ENCODE measurements at regions not wholly inside any gene's neighbourhood (a gene's known extent, or its start where the extent isn't known, plus 50 kb on each side); places are given as distances from the start of the nearest gene placed in this dataset.

- Histone ChIP-seq H3K23ac (ENCODE audit: low read depth, low read length) (no peak overlapping the region), H2AFZ (replicated peaks; ENCODE audit: low read length, poor library complexity) (no peak overlapping the region), H3K18ac (ENCODE audit: low read depth, low read length) (no peak overlapping the region), H4K5ac (ENCODE audit: low read depth, low read length) (no peak overlapping the region), H3K36me3 (ENCODE audit: control insufficient read depth, insufficient read depth, low read length) (no peaks in the 10 kb centered on the region), H3K9ac (ENCODE audit: low read depth, low read length) (no peak overlapping the region), H3K27ac (ENCODE audit: insufficient read depth, low read length) (no peak overlapping the region), H3K4me1 (ENCODE audit: control insufficient read depth, insufficient read depth, low read length) (no peaks in the 10 kb centered on the region), H2AK5ac (ENCODE audit: low read depth, low read length) (no peak overlapping the region), H3K9me1 (ENCODE audit: insufficient read depth, low read length) (no peaks in the 10 kb centered on the region), H2BK5ac (ENCODE audit: low read depth, low read length, poor library complexity, severe bottlenecking) (no peak overlapping the region), H4K91ac (ENCODE audit: insufficient read depth, low read depth, low read length) (no peak overlapping the region), H3K14ac (replicated peaks; ENCODE audit: low read depth, low read length) (no peak overlapping the region), H2BK15ac (ENCODE audit: low read depth, low read length) (no peak overlapping the region), H3K4ac (ENCODE audit: low read depth, low read length) (no peak overlapping the region), H3K9me3 (ENCODE audit: control insufficient read depth, insufficient read depth, low read length) (peaks cover 10% of the 10 kb centered on the region; the same call in 1 of the 2 replicates), H2BK20ac (ENCODE audit: low read depth, low read length) (no peak overlapping the region), H3K27me3 (ENCODE audit: control insufficient read depth, insufficient read depth, low read length) (no peaks in the 10 kb centered on the region), H2AK9ac (replicated peaks; ENCODE audit: low read depth, low read length, poor library complexity) (no peak overlapping the region), H4K20me1 (ENCODE audit: insufficient read depth, low read length) (no peaks in the 10 kb centered on the region), H3K4me2 (ENCODE audit: low read depth, low read length) (no peak overlapping the region), H3K56ac (ENCODE audit: extremely low read depth, insufficient read depth, low read length) (no peak overlapping the region), H3K79me1 (ENCODE audit: low read depth in 1 of 2, low read length in 2 of 2) (no peaks in the 10 kb centered on the region), H3K4me3 (ENCODE audit: insufficient read depth, low read depth, low read length) (no peak overlapping the region), H2BK120ac (ENCODE audit: low read depth, low read length) (no peak overlapping the region), H4K8ac (ENCODE audit: low read depth in 2 of 2, low read length in 2 of 2) (no peak overlapping the region)
- no TSS peak for BruUV-seq (replicated peaks)
- intact Hi-C loops (cut with micrococcal nuclease) (no loop called here), dilution Hi-C loops (cut with HindIII; ENCODE audit: low sequenced_read_pairs, unreplicated experiment) (no loop called here), in situ Hi-C loops (cut with MboI; ENCODE audit: low sequenced_read_pairs) (no loop called here)
- DNase-seq (no peak), ATAC-seq (ENCODE audit: low read depth) (no peak)
- no CpG with 5 or more reads among the region's 2 CpGs for WGBS, 2 experiments (ENCODE audit: extremely low coverage in 2 of 2, insufficient read length in 1 of 2)
- ChIA-PET CTCF (no interaction called here), POLR2A (ENCODE audit: unreplicated experiment) (no interaction called here)
- TF ChIP-seq FOS (IDR thresholded peaks at IDR 0.05; ENCODE audit: low read depth, low read length) (no peak), RCOR1 (IDR thresholded peaks at IDR 0.05; ENCODE audit: insufficient replicate concordance, low read length) (no peak), NFE2L2 (IDR thresholded peaks at IDR 0.05; ENCODE audit: low read depth, low read length) (no peak), USF2 (IDR thresholded peaks at IDR 0.05; ENCODE audit: low read depth, low read length) (no peak), POLR2A (IDR thresholded peaks at IDR 0.05; ENCODE audit: low read depth, low read length) (no peak), CEBPB (IDR thresholded peaks at IDR 0.05; ENCODE audit: low read depth, low read length) (no peak), MXI1 (IDR thresholded peaks at IDR 0.05; ENCODE audit: borderline replicate concordance, low read depth, low read length) (no peak), RFX5 (IDR thresholded peaks at IDR 0.05; ENCODE audit: low read depth, low read length) (no peak), CTCF (conservative IDR thresholded peaks at IDR 0.05; ENCODE audit: low read depth, low read length) (no peak), SMC3 (IDR thresholded peaks at IDR 0.05; ENCODE audit: low read depth, low read length) (no peak), CHD1 (IDR thresholded peaks at IDR 0.05; ENCODE audit: low read depth, low read length) (no peak), MAZ (IDR thresholded peaks at IDR 0.05; ENCODE audit: borderline replicate concordance, low read depth, low read length) (no peak), RAD21 (IDR thresholded peaks at IDR 0.05; ENCODE audit: low read length) (no peak), MAFK (IDR thresholded peaks at IDR 0.05; ENCODE audit: low read depth, low read length) (no peak), BHLHE40 (IDR thresholded peaks at IDR 0.05; ENCODE audit: low read depth, low read length) (no peak), ELK1 (IDR thresholded peaks at IDR 0.05; ENCODE audit: borderline replicate concordance, low read depth, low read length) (no peak)
These were observed 250.3 kb upstream of the PROX1 start for GRCh38 chr1:213737398-213738035.

Measured in IMR-90 (cell line).